Stimulated activated effector memory CD8-positive, alpha-beta T cell treated with anti-CD3 and anti-CD28 coated beads, Interleukin-12 subunit alpha, Interleukin-12 subunit beta, amount 100 ng/mL, for 72 hours (primary cell): ENCODE measurements at regions not wholly inside any gene's neighbourhood (a gene's known extent, or its start where the extent isn't known, plus 50 kb on each side); places are given as distances from the start of the nearest gene placed in this dataset.

Experiments
- ATAC-seq: fragments of 150-1000 bp; cut with Tn5 transposase; 2 replicates; pipeline ENCODE4 v1.10.0; 2021
- DNase-seq, 2 donors: peaks; one replicate each; pipeline ENCODE4 v3.0.0; 2021 to 2022; ENCODE audit warnings: low spot score in 2 of 2
- H3K27ac Mint-ChIP-seq: one replicate; pipeline ENCODE4 v1.8.0; 2022; ENCODE audit warnings: mild to moderate bottlenecking, mixed read lengths
- H3K36me3 Mint-ChIP-seq: one replicate; pipeline ENCODE4 v1.8.0; 2022; ENCODE audit warnings: mild to moderate bottlenecking, mixed read lengths
- H3K4me1 Mint-ChIP-seq: one replicate; pipeline ENCODE4 v1.8.0; 2022; ENCODE audit warnings: mixed read lengths
- H3K4me3 Mint-ChIP-seq: one replicate; pipeline ENCODE4 v1.8.0; 2022; ENCODE audit warnings: mild to moderate bottlenecking, mixed read lengths
- H3K9me3 Mint-ChIP-seq: one replicate; pipeline ENCODE4 v1.8.0; 2022; ENCODE audit warnings: mixed read lengths

DNA sequence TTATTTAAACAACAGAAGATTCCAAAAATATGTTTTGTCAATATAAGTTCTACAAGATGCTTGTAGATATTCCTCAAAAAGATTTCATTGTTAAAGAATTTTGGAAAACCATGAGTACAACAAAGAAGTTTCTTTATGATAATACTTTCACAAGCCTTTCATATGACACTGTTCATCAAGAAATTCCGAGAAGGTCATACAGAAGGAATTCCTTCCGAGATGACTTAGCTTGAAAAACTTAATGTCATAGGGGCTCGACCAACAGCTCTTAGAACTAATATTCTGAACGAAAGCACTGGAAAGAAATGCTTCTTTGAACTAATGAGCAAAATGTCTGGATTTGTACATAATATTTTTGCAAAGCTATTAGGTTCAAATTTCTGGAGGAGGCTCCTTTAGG, 403.4 kb downstream of the KLF5 start:
- no peak for ATAC-seq
- no peak overlapping the region for H3K27ac Mint-ChIP-seq
- no peak overlapping the region for H3K4me3 Mint-ChIP-seq
- H3K4me1 Mint-ChIP-seq = no peaks in the 10 kb centered on the region
- no peak for DNase-seq
- no peaks in the 10 kb centered on the region for H3K36me3 Mint-ChIP-seq
- peaks cover 4% of the 10 kb centered on the region for H3K9me3 Mint-ChIP-seq

- H3K9me3 Mint-ChIP-seq = peaks cover 4% of the 10 kb centered on the region
- H3K36me3 Mint-ChIP-seq = no peaks in the 10 kb centered on the region
- no peak overlapping the region for H3K4me3 Mint-ChIP-seq
- no peaks in the 10 kb centered on the region for H3K4me1 Mint-ChIP-seq
- H3K27ac Mint-ChIP-seq = no peak overlapping the region
- ATAC-seq = no peak
- no peak for DNase-seq
Observed at GRCh38 chr13:73451221-73452029, 392.6 kb downstream of the KLF5 start.

DNA sequence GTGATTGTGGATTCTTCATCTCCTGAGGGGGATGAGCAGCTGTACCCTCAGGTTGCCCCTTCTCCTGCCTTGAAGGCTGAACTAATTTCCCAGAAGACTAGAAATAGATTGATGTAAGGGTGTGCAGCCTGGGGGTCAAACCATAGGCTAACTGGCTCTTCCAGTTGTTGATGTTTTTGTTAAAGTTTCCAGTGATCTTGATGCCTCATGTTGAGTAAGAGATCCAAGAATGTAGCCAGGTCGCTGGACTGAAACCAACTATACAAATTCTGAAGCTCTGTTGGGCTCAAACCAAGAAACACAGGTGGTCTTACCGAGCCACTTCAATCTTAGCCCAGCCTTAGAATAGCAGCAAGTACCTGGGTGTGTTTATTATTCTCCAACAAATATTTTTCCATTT, 391.8 kb downstream of the KLF5 start:
- no peak for ATAC-seq
- no peaks in the 10 kb centered on the region for H3K36me3 Mint-ChIP-seq
- no peak overlapping the region for H3K27ac Mint-ChIP-seq
- no peaks in the 10 kb centered on the region for H3K4me1 Mint-ChIP-seq
- no peak for DNase-seq
- no peak overlapping the region for H3K4me3 Mint-ChIP-seq
- peaks cover 7% of the 10 kb centered on the region for H3K9me3 Mint-ChIP-seq

- Mint-ChIP-seq H3K4me3 (no peak overlapping the region), H3K9me3 (peaks cover 7% of the 10 kb centered on the region), H3K27ac (no peak overlapping the region), H3K36me3 (no peaks in the 10 kb centered on the region), H3K4me1 (no peaks in the 10 kb centered on the region)
- ATAC-seq (no peak), DNase-seq (no peak)
Observed at GRCh38 chr13:73449252-73449651, 390.4 kb downstream of the KLF5 start.

GRCh38 chr13:73440296-73440895, 381.6 kb downstream of the KLF5 start:
- no peaks in the 10 kb centered on the region for H3K36me3 Mint-ChIP-seq
- ATAC-seq = no peak
- no peaks in the 10 kb centered on the region for H3K4me1 Mint-ChIP-seq
- peaks cover 11% of the 10 kb centered on the region for H3K9me3 Mint-ChIP-seq
- H3K4me3 Mint-ChIP-seq = no peak overlapping the region
- no peak for DNase-seq
- H3K27ac Mint-ChIP-seq = no peak overlapping the region

DNA sequence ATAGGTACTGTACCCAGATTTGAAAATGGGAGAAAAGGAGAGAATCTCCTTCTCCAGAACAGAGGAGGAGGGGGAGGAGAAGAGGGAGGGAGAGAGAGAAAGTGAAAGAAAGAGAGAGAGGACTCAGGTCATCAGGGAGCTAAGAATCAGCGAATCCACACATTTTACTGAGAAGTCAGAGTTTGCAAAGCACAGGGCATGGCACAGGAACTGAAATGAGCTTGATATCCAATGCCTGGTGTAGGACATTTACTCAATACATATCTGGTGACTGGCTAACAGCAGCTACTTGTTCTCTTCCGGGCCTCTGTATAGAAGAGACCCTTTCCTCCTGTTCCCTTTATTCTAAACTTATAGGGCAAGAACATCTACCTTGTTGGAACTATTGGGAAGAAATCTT, 375.1 kb downstream of the KLF5 start:
- Mint-ChIP-seq H3K4me1 (no peaks in the 10 kb centered on the region), H3K36me3 (no peaks in the 10 kb centered on the region), H3K9me3 (peaks cover 5% of the 10 kb centered on the region), H3K4me3 (no peak overlapping the region), H3K27ac (no peak overlapping the region)
- ATAC-seq (no peak), DNase-seq (no peak)

DNA sequence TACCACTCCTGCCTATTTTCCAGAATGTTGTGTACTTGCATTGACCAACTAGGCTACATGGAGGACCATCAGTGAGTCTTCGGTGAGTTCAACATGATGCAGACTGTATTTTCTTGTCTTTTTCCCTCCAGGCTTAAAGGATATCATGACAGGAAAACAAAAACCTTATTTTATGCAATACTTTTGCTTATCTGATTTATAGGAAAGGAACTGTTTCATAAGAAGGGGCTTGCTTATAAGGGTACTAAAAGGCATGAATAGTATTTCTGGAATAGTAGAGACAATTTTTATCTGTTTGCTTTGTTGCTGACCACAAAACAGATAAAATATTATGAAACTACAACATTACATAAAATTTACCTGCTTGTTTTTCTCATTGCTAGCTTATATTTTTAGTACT, 374.7 kb downstream of the KLF5 start:
- H3K27ac Mint-ChIP-seq = no peak overlapping the region
- no peaks in the 10 kb centered on the region for H3K36me3 Mint-ChIP-seq
- peaks cover 5% of the 10 kb centered on the region for H3K9me3 Mint-ChIP-seq
- no peak overlapping the region for H3K4me3 Mint-ChIP-seq
- no peaks in the 10 kb centered on the region for H3K4me1 Mint-ChIP-seq
- DNase-seq = no peak
- no peak for ATAC-seq

- Mint-ChIP-seq H3K4me3 (no peak overlapping the region), H3K27ac (no peak overlapping the region), H3K36me3 (no peaks in the 10 kb centered on the region), H3K9me3 (peaks cover 3% of the 10 kb centered on the region), H3K4me1 (no peaks in the 10 kb centered on the region)
- DNase-seq (no peak), ATAC-seq (no peak)
Observed at GRCh38 chr13:73429701-73430100, 370.9 kb downstream of the KLF5 start.

DNA sequence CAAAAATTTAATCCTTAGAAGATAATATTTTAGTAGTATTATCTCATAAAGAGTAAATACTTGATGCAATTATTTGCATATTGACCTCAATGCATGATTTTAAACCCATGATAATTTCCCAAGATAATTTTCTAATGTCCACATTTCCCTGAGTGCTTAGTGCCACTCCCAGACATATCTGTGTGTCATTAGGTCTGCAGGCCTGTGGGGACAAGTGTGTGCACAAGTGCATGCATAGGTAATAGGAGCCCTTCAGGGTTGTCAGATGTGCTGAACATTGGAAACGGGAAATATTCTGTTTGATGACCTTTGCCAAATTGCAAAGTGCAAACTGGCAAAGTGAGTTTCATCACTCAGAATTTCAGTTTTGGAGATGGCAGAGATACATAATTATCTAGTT, 369.9 kb downstream of the KLF5 start:
- no peak overlapping the region for H3K27ac Mint-ChIP-seq
- no peaks in the 10 kb centered on the region for H3K4me1 Mint-ChIP-seq
- H3K36me3 Mint-ChIP-seq = no peaks in the 10 kb centered on the region
- no peak for DNase-seq
- no peak for ATAC-seq
- H3K4me3 Mint-ChIP-seq = no peak overlapping the region
- H3K9me3 Mint-ChIP-seq = peaks cover 3% of the 10 kb centered on the region

DNA sequence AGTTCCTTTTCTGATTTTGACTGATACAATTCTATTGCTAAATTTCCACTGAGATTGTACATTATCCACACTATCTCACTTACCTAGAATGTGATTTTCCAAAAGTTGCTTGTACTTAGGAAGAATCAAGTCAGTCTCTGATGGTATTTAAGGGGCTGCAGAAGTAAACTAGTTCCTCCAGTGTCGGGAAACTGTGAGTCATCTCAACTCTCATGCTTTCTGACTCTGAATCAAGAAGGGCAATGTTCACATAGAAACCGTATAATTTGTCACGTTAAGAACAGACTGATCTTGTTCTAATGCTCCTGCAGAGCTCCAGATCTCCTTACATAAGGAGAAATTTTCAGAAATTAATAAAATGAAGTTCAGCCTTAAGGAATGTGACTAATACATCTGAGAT, 369.3 kb downstream of the KLF5 start:
- no peaks in the 10 kb centered on the region for H3K4me1 Mint-ChIP-seq
- H3K4me3 Mint-ChIP-seq = no peak overlapping the region
- no peak overlapping the region for H3K27ac Mint-ChIP-seq
- peaks cover 3% of the 10 kb centered on the region for H3K9me3 Mint-ChIP-seq
- ATAC-seq (peak; percentile 72), DNase-seq (no peak)
- no peaks in the 10 kb centered on the region for H3K36me3 Mint-ChIP-seq

DNA sequence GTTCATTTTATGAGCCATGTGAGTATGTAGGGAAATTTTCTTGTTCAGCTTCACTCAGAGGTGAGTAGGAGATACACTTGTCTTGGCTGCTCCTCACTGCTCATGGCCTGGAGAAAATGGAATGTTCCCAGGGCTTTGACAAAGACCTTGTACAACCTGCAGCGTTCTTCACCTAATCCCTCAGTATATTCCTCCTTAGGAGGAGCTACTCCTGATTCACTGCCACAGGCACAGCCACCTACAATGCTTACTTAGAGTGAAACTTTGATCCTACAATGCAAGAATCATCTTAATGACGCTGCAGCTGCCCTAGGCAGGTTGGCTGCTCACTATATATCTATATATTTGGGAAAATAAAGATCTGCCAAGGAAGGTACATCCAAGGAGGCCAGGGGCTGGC, 364.2 kb downstream of the KLF5 start:
- H3K36me3 Mint-ChIP-seq = no peaks in the 10 kb centered on the region
- no peak overlapping the region for H3K4me3 Mint-ChIP-seq
- H3K27ac Mint-ChIP-seq = no peak overlapping the region
- H3K4me1 Mint-ChIP-seq = no peaks in the 10 kb centered on the region
- ATAC-seq = no peak
- no peak for DNase-seq
- no peaks in the 10 kb centered on the region for H3K9me3 Mint-ChIP-seq

DNA sequence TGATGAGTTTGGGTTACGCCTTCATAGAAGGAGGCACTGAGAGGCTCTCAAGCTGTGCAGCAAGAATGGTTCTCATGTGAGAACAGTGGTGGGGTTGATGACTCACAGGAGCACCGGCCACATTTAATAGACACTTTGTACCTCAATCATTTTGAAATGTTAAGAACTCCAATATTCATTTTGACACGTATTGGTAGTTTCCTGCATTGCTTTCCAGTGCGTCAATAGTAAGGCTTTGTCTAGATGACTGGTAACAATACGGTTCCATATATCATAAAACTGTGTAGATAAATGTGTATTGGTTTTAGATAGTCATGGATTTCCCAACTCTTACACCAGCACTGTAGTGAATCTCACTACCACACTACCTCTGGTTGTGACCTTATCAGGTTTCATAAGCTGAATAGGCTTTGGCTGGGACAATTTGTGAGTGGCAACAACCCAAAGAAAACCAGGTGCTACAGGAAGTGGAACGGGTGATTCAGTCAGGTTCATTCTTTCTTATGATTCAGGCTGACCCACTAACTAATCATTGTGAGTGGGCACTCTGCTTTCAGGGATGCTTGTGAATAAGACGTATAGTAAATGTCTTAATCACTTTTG, 362.6 kb downstream of the KLF5 start:
- Mint-ChIP-seq H3K4me3 (no peak overlapping the region), H3K9me3 (no peaks in the 10 kb centered on the region), H3K36me3 (no peaks in the 10 kb centered on the region), H3K27ac (no peak overlapping the region), H3K4me1 (no peaks in the 10 kb centered on the region)
- ATAC-seq = peak; percentile 93
- no peak for DNase-seq

DNA sequence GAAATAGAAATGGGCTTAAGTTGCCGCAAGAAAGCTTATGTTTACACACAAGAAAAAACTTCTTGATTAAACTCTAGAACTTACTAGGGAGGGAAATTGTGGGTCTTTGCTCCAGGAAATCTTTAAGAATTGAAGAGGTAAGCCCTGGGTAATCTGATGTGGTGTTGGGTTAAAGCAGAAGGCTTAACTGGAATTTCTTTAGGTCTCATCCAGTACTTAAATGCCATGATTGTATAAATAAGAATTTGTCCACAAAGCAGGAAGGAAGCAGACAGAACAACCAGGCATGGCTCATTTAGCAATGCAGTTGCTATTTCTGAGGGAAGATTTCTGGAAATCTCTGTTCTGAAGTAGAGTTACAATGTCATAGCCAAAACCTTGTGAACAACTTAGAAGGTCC, 360.4 kb downstream of the KLF5 start:
- no peak overlapping the region for H3K27ac Mint-ChIP-seq
- H3K4me3 Mint-ChIP-seq = no peak overlapping the region
- H3K36me3 Mint-ChIP-seq = no peaks in the 10 kb centered on the region
- H3K9me3 Mint-ChIP-seq = no peaks in the 10 kb centered on the region
- H3K4me1 Mint-ChIP-seq = no peaks in the 10 kb centered on the region
- DNase-seq = no peak
- ATAC-seq = no peak

GRCh38 chr13:73417012-73417615, 358.3 kb downstream of the KLF5 start:
- no peak for ATAC-seq
- Mint-ChIP-seq H3K4me3 (no peak overlapping the region), H3K36me3 (no peaks in the 10 kb centered on the region), H3K4me1 (no peaks in the 10 kb centered on the region), H3K9me3 (no peaks in the 10 kb centered on the region), H3K27ac (no peak overlapping the region)
- no peak for DNase-seq

DNA sequence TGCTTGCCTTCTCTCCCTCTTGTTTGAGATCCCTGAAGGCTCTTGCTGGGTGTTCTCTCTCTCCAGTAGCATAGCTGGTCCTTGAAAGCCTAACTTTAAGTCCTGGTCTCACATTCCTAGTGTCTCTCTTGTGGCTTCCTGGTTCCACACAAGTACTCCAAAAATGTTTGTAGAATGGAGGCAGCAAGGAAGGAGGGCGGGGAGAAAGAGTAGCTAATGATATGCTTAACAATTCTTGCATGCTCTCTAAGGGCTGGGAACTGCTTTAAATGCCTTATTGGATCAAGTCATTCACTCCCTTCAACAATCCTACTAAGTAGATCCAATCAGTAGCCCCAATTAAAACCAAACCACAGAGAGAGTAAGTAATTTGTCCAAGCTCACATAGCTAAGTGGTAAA, 357.3 kb downstream of the KLF5 start:
- Mint-ChIP-seq H3K4me1 (no peaks in the 10 kb centered on the region), H3K4me3 (no peak overlapping the region), H3K27ac (no peak overlapping the region), H3K9me3 (no peaks in the 10 kb centered on the region), H3K36me3 (no peaks in the 10 kb centered on the region)
- ATAC-seq (no peak), DNase-seq (no peak)

DNA sequence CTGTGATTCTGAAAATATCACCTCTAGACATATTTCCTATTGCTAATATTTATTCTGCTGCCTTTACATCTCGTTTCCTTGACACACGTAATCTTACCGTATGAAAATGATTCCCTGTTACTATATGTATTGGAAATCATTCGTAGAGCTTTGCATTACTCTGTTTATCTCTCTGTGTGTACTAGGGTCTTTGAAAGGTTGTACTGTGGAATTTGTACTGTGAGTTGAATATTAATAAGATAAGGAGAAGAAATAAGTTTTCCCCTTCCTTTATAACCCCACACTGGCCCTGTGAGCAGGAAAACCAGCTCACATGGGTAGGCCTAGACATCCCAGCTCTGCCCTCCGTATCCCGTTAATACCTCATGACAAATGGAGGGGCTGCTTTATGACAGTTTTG, 354.9 kb downstream of the KLF5 start:
- ATAC-seq = no peak
- Mint-ChIP-seq H3K36me3 (no peaks in the 10 kb centered on the region), H3K4me3 (no peak overlapping the region), H3K27ac (no peak overlapping the region), H3K4me1 (no peaks in the 10 kb centered on the region), H3K9me3 (no peaks in the 10 kb centered on the region)
- no peak for DNase-seq
